HG03135 (cell line): ENCODE measurements at regions not wholly inside any gene's neighbourhood (a gene's known extent, or its start where the extent isn't known, plus 50 kb on each side); places are given as distances from the start of the nearest gene placed in this dataset.

Experiments used
- ATAC-seq: cut with Tn5 transposase; IDR thresholded peaks from one replicate; pipeline ENCODE4 v1.9.1; 2021; ENCODE audit warnings: mild to moderate bottlenecking, moderate library complexity; ENCODE audit not compliant: unreplicated experiment

GRCh38 chr6:65819152-65819551, 112.1 kb upstream of the EYS start:
- no peak for ATAC-seq

GRCh38 chr6:65818576-65818975, 111.5 kb upstream of the EYS start:
- ATAC-seq: no peak

GRCh38 chr6:65816991-65817390, 110.0 kb upstream of the EYS start:
- no peak for ATAC-seq

GRCh38 chr6:65814071-65814470, 107.0 kb upstream of the EYS start:
- no peak for ATAC-seq

GRCh38 chr6:65803186-65803585, 96.2 kb upstream of the EYS start:
- no peak for ATAC-seq

- ATAC-seq: no peak
These were observed 92.4 kb upstream of the EYS start for GRCh38 chr6:65799389-65799788.

GRCh38 chr6:65798280-65799014, 91.4 kb upstream of the EYS start:
- ATAC-seq: no peak

- ATAC-seq: no peak
These were observed 83.6 kb upstream of the EYS start for GRCh38 chr6:65790666-65791065.

GRCh38 chr6:65787787-65788186, 80.8 kb upstream of the EYS start:
- no peak for ATAC-seq

- no peak for ATAC-seq
These were observed 79.8 kb upstream of the EYS start for GRCh38 chr6:65786815-65787214.

- no peak for ATAC-seq
These were observed 73.7 kb upstream of the EYS start for GRCh38 chr6:65780691-65781090.

GRCh38 chr6:65776332-65776731, 69.3 kb upstream of the EYS start:
- no peak for ATAC-seq

- ATAC-seq: no peak
These were observed 64.9 kb upstream of the EYS start for GRCh38 chr6:65771946-65772345.

- ATAC-seq: no peak
These were observed 54.9 kb upstream of the EYS start for GRCh38 chr6:65761890-65762289.

GRCh38 chr6:65760285-65760684, 53.3 kb upstream of the EYS start:
- ATAC-seq: no peak
